ENCODE measurements at regions not wholly inside any gene's neighbourhood (a gene's known extent, or its start where the extent isn't known, plus 50 kb on each side); places are given as distances from the start of the nearest gene placed in this dataset.

GRCh38 chr10:130611239-130611638, 475.0 kb downstream of the GLRX3 start:
- Histone ChIP-seq H3K27ac (ENCODE audit: low read depth) (no peak overlapping the region), H3F3A (replicated peaks; ENCODE audit: low read depth) (no peaks in the 10 kb centered on the region), H3K79me2 (replicated peaks; ENCODE audit: insufficient read depth) (no peaks in the 10 kb centered on the region), H2AFZ (no peak overlapping the region), H3K4me1 (ENCODE audit: insufficient read depth) (no peaks in the 10 kb centered on the region), H3K36me3 (ENCODE audit: insufficient read depth) (peaks cover 13% of the 10 kb centered on the region; the same call in 1 of the 2 replicates), H3K4me3 (no peak overlapping the region), H3K4me2 (no peak overlapping the region), H3K9me2 (ENCODE audit: insufficient read depth) (no peaks in the 10 kb centered on the region), H3K27me3 (ENCODE audit: insufficient read depth) (no peaks in the 10 kb centered on the region), H4K20me1 (replicated peaks; ENCODE audit: insufficient read depth) (no peaks in the 10 kb centered on the region)
- DNase-seq (ENCODE audit: low spot score) (no peak), ATAC-seq (no peak)
- Mint-ChIP-seq H3K4me1 (peaks cover 2% of the 10 kb centered on the region; the same call in 1 of the 3 replicates), H3K9me3 (peaks cover 90% of the 10 kb centered on the region), H3K27me3 (ENCODE audit: insufficient read depth, low read depth, poor library complexity) (peaks cover 9% of the 10 kb centered on the region), H3K36me3 (ENCODE audit: low read depth) (peaks cover 31% of the 10 kb centered on the region), H3K4me3 (no peak overlapping the region), H3K27ac (no peak overlapping the region)
- TF ChIP-seq EZH2phosphoT487 (IDR thresholded peaks at IDR 0.05; ENCODE audit: unreplicated experiment) (no peak), ETS1 (IDR thresholded peaks at IDR 0.05) (no peak), ZNF462 (CRISPR knock-in tag; IDR thresholded peaks at IDR 0.05) (no peak), NANOG (IDR thresholded peaks at IDR 0.05; ENCODE audit: borderline replicate concordance) (no peak)

GRCh38 chr10:130615457-130615856, 479.3 kb downstream of the GLRX3 start:
- Histone ChIP-seq H3K4me1 (ENCODE audit: insufficient read depth) (no peaks in the 10 kb centered on the region), H2AFZ (no peak overlapping the region), H3K27me3 (ENCODE audit: insufficient read depth) (no peaks in the 10 kb centered on the region), H4K20me1 (replicated peaks; ENCODE audit: insufficient read depth) (no peaks in the 10 kb centered on the region), H3K4me3 (no peak overlapping the region), H3K9me2 (ENCODE audit: insufficient read depth) (no peaks in the 10 kb centered on the region), H3F3A (replicated peaks; ENCODE audit: low read depth) (no peaks in the 10 kb centered on the region), H3K4me2 (no peak overlapping the region), H3K36me3 (ENCODE audit: insufficient read depth) (peaks cover 13% of the 10 kb centered on the region; the same call in 1 of the 2 replicates), H3K27ac (ENCODE audit: low read depth) (no peak overlapping the region), H3K79me2 (replicated peaks; ENCODE audit: insufficient read depth) (no peaks in the 10 kb centered on the region)
- Mint-ChIP-seq H3K27ac (no peak overlapping the region), H3K4me3 (peak overlapping the region; percentile 29; the same call in 1 of the 3 replicates), H3K36me3 (ENCODE audit: low read depth) (peaks cover 23% of the 10 kb centered on the region), H3K27me3 (ENCODE audit: insufficient read depth, low read depth, poor library complexity) (peaks cover 6% of the 10 kb centered on the region), H3K4me1 (peaks cover 2% of the 10 kb centered on the region; the same call in 1 of the 3 replicates), H3K9me3 (peaks cover 85% of the 10 kb centered on the region)
- peak; percentile 0 for DNase-seq (ENCODE audit: low spot score)
- no peak; the same call in 2 of the 3 replicates for ATAC-seq
- TF ChIP-seq JUNB (IDR thresholded peaks at IDR 0.05; ENCODE audit: unreplicated experiment), result no peak
- no peak for TF ChIP-seq CTCF (conservative IDR thresholded peaks at IDR 0.05; ENCODE audit: low read depth in 2 of 2)
- no peak for TF ChIP-seq CREB1 (CRISPR knock-in tag; IDR thresholded peaks at IDR 0.05; ENCODE audit: low read depth)
- TF ChIP-seq ZNF114 (CRISPR knock-in tag; IDR thresholded peaks at IDR 0.05), result no peak
- no peak for TF ChIP-seq ETS1 (IDR thresholded peaks at IDR 0.05)

Data from GM23338 (cell line).